ENCODE measurements at regions not wholly inside any gene's neighbourhood (a gene's known extent, or its start where the extent isn't known, plus 50 kb on each side); places are given as distances from the start of the nearest gene placed in this dataset.

DNA sequence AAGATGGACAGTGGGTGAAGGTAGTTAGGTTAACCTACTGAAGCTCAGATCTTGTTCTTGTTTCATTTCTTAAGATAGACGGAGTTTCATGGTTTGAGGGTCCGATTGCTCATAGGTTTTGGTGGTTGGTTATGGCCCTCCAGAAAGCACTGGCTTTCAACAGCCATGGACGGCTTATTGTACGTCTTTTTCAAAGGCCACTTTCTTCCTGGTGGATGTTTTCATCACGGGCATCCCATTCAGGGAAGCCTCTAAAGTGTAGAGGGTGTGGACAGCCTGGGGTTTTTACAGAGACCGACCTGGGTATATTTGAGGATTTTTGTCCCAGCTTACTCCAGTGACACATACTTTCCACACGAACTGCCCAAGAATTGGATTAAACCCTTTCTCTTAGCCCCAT lies 132.7 kb upstream of the ONECUT1 start:
- no peak overlapping the region for H3K27ac ChIP-seq
- DNase-seq (ENCODE audit: low read depth in 1 of 2, low spot score in 1 of 2) (no peak), ATAC-seq (no peak), FAIRE-seq (no peak)
- no peak overlapping the region for H3K4me3 ChIP-seq
- no peak for TF ChIP-seq ESRRA (IDR thresholded peaks at IDR 0.05; ENCODE audit: borderline replicate concordance, low read length)
- TF ChIP-seq HDAC2 (IDR thresholded peaks at IDR 0.05): no peak
- ChIA-PET CTCF (interaction anchor here (0.7 to 1.2 kb wide), 2 partner anchors 11 to 287 kb away, joined by 6 to 8 read pairs; no protein-coding TSS in a partner anchor), POLR2A (no interaction called here)
- WGBS (ENCODE audit: missing lambda C conversion rate): 37% methylated on average over 7 of the region's 7 CpGs
- H3K4me2 ChIP-seq: no peak overlapping the region
- no peaks in the 10 kb centered on the region for H3K4me1 ChIP-seq
- H3K9me3 ChIP-seq: no peaks in the 10 kb centered on the region

DNA sequence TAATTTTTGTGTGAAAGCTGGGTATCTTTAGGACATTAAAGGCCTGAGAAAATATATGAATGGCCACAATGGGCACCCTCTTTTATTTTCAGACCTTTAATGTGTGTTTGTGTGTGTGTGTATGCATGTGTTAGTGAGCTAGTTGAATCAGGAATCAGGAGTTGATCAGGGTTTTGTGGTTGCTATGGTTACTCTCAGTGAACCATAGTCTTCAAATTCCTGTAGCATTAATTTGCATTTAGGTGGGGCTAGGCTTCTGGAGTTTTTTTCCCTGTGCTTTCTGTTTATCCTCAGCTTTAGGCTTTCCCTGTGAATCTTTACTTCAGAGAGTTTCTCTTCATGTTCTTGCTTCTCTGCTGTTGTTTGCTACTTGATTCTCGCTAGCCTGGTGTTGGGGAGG lies 122.0 kb upstream of the ONECUT1 start:
- TF ChIP-seq HOXB13 (CRISPR knock-in tag; IDR thresholded peaks at IDR 0.05; ENCODE audit: low read depth) (no peak), PHF8 (IDR thresholded peaks at IDR 0.05; ENCODE audit: borderline replicate concordance, low read depth) (no peak), FOSL2 (IDR thresholded peaks at IDR 0.05) (no peak), FOSL2 (CRISPR knock-in tag; IDR thresholded peaks at IDR 0.05) (no peak), CEBPB (IDR thresholded peaks at IDR 0.05) (no peak), KDM1A (IDR thresholded peaks at IDR 0.05; ENCODE audit: low read depth) (no peak), POLR2AphosphoS2 (conservative IDR thresholded peaks at IDR 0.05; ENCODE audit: low read length) (no peak), ZNF302 (CRISPR knock-in tag; IDR thresholded peaks at IDR 0.05) (no peak)
- TF ChIP-seq, protein P1, sequence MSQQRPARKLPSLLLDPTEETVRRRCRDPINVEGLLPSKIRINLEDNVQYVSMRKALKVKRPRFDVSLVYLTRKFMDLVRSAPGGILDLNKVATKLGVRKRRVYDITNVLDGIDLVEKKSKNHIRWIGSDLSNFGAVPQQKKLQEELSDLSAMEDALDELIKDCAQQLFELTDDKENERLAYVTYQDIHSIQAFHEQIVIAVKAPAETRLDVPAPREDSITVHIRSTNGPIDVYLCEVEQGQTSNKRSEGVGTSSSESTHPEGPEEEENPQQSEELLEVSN (IDR thresholded peaks at IDR 0.05; ENCODE audit: borderline replicate concordance, low read depth): no peak
- TF ChIP-seq, protein P2, sequence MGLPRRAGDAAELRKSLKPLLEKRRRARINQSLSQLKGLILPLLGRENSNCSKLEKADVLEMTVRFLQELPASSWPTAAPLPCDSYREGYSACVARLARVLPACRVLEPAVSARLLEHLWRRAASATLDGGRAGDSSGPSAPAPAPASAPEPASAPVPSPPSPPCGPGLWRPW (IDR thresholded peaks at IDR 0.05): no peak
- TF ChIP-seq, protein P3, sequence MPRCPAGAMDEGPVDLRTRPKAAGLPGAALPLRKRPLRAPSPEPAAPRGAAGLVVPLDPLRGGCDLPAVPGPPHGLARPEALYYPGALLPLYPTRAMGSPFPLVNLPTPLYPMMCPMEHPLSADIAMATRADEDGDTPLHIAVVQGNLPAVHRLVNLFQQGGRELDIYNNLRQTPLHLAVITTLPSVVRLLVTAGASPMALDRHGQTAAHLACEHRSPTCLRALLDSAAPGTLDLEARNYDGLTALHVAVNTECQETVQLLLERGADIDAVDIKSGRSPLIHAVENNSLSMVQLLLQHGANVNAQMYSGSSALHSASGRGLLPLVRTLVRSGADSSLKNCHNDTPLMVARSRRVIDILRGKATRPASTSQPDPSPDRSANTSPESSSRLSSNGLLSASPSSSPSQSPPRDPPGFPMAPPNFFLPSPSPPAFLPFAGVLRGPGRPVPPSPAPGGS (IDR thresholded peaks at IDR 0.05): no peak
- 18% methylated on average over 1 of the region's 1 CpG for WGBS (ENCODE audit: missing lambda C conversion rate)
- no peak for DNase-seq (ENCODE audit: low read depth in 1 of 2, low spot score in 1 of 2)
- Histone ChIP-seq H3K4me3 (no peak overlapping the region), H3K4me1 (no peaks in the 10 kb centered on the region), H3K27ac (no peak overlapping the region), H3K9me3 (no peaks in the 10 kb centered on the region), H3K4me2 (no peak overlapping the region)
- no peak for FAIRE-seq
- ChIA-PET POLR2A (no interaction called here), CTCF (no interaction called here)
- no peak for ATAC-seq

DNA sequence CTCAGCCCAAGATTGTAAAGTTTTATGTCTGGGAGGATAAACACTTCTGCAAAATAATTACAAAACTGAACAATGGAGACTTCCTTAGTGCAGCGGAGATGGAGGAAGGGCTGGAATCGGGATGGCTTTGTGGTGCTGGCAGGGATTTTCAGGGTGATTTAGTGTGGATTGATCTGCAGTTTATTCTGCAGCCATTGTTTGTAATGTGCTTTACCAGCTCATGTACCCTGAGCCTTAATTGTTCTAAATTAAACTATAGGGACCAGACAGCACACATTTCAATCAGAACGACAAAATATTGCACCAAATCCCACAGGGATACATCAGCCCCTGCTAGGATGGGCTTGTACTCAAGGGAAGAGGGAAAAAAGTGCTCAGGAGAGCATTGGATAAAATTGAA lies 103.2 kb upstream of the ONECUT1 start:
- ChIA-PET POLR2A (no interaction called here), CTCF (interaction anchor here (0.9 to 1.0 kb wide), 2 partner anchors 9 to 20 kb away, joined by 3 read pairs; no protein-coding TSS in a partner anchor)
- H3K4me2 ChIP-seq: no peak overlapping the region
- H3K4me3 ChIP-seq: no peak overlapping the region
- H3K9me3 ChIP-seq: no peaks in the 10 kb centered on the region
- 30% methylated on average over 3 of the region's 3 CpGs for WGBS (ENCODE audit: missing lambda C conversion rate)
- DNase-seq (ENCODE audit: low read depth in 1 of 2, low spot score in 1 of 2) (no peak), ATAC-seq (no peak), FAIRE-seq (no peak)
- H3K4me1 ChIP-seq: no peaks in the 10 kb centered on the region
- no peak overlapping the region for H3K27ac ChIP-seq
- TF ChIP-seq FOSB (CRISPR knock-in tag; IDR thresholded peaks at IDR 0.05): no peak
- TF ChIP-seq NFE2L2 (conservative IDR thresholded peaks at IDR 0.05; ENCODE audit: low read length): no peak
- TF ChIP-seq CEBPB (IDR thresholded peaks at IDR 0.05): no peak
- TF ChIP-seq ZNF302 (CRISPR knock-in tag; IDR thresholded peaks at IDR 0.05): no peak
- TF ChIP-seq ZC3H11A (IDR thresholded peaks at IDR 0.05): no peak
- TF ChIP-seq ESRRA (IDR thresholded peaks at IDR 0.05; ENCODE audit: borderline replicate concordance, low read length): no peak
- no peak for TF ChIP-seq TP53 (CRISPR knock-in tag; IDR thresholded peaks at IDR 0.05)
- TF ChIP-seq, protein P2 (IDR thresholded peaks at IDR 0.05): no peak

DNA sequence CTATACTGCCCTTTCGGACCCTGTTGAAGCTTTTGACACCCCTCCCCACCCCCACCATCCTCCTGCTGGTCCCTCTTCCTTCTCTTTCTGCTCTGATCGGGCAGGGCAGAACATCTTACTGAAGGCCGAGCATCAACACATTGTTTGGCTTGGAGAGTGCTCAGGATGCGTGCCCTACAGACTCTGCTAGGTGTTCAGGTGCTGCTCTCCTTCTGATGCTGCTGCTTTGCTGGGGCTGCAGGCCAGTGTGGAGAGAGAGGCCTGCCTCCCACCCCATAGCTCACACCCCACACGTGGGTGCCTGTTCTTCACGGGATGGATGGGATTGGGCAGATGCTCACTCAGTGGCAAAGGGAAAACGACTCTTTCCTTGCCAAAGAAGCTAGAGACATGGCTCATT lies 89.8 kb upstream of the ONECUT1 start:
- no peak overlapping the region for H3K4me2 ChIP-seq
- H3K9me3 ChIP-seq: no peaks in the 10 kb centered on the region
- no peaks in the 10 kb centered on the region for H3K4me1 ChIP-seq
- H3K4me3 ChIP-seq: no peak overlapping the region
- FAIRE-seq: no peak
- no peak; a peak in 1 of 6 replicates for ATAC-seq
- no peak for DNase-seq (ENCODE audit: low read depth in 1 of 2, low spot score in 1 of 2)
- CTCF ChIA-PET: no interaction called here
- H3K27ac ChIP-seq: no peak overlapping the region
- POLR2A ChIA-PET: no interaction called here
- WGBS (ENCODE audit: missing lambda C conversion rate): 28% methylated on average over 7 of the region's 7 CpGs
- TF ChIP-seq, protein P4, sequence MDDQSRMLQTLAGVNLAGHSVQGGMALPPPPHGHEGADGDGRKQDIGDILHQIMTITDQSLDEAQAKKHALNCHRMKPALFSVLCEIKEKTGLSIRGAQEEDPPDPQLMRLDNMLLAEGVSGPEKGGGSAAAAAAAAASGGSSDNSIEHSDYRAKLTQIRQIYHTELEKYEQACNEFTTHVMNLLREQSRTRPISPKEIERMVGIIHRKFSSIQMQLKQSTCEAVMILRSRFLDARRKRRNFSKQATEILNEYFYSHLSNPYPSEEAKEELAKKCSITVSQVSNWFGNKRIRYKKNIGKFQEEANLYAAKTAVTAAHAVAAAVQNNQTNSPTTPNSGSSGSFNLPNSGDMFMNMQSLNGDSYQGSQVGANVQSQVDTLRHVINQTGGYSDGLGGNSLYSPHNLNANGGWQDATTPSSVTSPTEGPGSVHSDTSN (IDR thresholded peaks at IDR 0.05): no peak
- TF ChIP-seq FOSL2 (IDR thresholded peaks at IDR 0.05) (no peak), FOSL2 (CRISPR knock-in tag; IDR thresholded peaks at IDR 0.05) (no peak), CHD4 (IDR thresholded peaks at IDR 0.05; ENCODE audit: borderline replicate concordance) (no peak), TP53 (CRISPR knock-in tag; IDR thresholded peaks at IDR 0.05) (no peak), EHMT2 (IDR thresholded peaks at IDR 0.05; ENCODE audit: low read depth) (no peak), NPAS2 (CRISPR knock-in tag; IDR thresholded peaks at IDR 0.05; ENCODE audit: borderline replicate concordance) (no peak), RARB (CRISPR knock-in tag; IDR thresholded peaks at IDR 0.05) (no peak), CHD2 (IDR thresholded peaks at IDR 0.05; ENCODE audit: low read length, partially characterized antibody) (no peak)
- TF ChIP-seq, protein P2 (IDR thresholded peaks at IDR 0.05): no peak
- TF ChIP-seq, protein P5, sequence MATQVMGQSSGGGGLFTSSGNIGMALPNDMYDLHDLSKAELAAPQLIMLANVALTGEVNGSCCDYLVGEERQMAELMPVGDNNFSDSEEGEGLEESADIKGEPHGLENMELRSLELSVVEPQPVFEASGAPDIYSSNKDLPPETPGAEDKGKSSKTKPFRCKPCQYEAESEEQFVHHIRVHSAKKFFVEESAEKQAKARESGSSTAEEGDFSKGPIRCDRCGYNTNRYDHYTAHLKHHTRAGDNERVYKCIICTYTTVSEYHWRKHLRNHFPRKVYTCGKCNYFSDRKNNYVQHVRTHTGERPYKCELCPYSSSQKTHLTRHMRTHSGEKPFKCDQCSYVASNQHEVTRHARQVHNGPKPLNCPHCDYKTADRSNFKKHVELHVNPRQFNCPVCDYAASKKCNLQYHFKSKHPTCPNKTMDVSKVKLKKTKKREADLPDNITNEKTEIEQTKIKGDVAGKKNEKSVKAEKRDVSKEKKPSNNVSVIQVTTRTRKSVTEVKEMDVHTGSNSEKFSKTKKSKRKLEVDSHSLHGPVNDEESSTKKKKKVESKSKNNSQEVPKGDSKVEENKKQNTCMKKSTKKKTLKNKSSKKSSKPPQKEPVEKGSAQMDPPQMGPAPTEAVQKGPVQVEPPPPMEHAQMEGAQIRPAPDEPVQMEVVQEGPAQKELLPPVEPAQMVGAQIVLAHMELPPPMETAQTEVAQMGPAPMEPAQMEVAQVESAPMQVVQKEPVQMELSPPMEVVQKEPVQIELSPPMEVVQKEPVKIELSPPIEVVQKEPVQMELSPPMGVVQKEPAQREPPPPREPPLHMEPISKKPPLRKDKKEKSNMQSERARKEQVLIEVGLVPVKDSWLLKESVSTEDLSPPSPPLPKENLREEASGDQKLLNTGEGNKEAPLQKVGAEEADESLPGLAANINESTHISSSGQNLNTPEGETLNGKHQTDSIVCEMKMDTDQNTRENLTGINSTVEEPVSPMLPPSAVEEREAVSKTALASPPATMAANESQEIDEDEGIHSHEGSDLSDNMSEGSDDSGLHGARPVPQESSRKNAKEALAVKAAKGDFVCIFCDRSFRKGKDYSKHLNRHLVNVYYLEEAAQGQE (IDR thresholded peaks at IDR 0.05): no peak
